ENCODE measurements at regions not wholly inside any gene's neighbourhood (a gene's known extent, or its start where the extent isn't known, plus 50 kb on each side); places are given as distances from the start of the nearest gene placed in this dataset.

- no peak for TF ChIP-seq POLR2A (IDR thresholded peaks at IDR 0.05)
- no peak for TF ChIP-seq EP300 (IDR thresholded peaks at IDR 0.05)
- TF ChIP-seq, protein P1, sequence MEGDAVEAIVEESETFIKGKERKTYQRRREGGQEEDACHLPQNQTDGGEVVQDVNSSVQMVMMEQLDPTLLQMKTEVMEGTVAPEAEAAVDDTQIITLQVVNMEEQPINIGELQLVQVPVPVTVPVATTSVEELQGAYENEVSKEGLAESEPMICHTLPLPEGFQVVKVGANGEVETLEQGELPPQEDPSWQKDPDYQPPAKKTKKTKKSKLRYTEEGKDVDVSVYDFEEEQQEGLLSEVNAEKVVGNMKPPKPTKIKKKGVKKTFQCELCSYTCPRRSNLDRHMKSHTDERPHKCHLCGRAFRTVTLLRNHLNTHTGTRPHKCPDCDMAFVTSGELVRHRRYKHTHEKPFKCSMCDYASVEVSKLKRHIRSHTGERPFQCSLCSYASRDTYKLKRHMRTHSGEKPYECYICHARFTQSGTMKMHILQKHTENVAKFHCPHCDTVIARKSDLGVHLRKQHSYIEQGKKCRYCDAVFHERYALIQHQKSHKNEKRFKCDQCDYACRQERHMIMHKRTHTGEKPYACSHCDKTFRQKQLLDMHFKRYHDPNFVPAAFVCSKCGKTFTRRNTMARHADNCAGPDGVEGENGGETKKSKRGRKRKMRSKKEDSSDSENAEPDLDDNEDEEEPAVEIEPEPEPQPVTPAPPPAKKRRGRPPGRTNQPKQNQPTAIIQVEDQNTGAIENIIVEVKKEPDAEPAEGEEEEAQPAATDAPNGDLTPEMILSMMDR (IDR thresholded peaks at IDR 0.05), result no peak
- no peak for TF ChIP-seq POLR2AphosphoS5 (IDR thresholded peaks at IDR 0.05)
Observed at GRCh38 chr12:63206909-63207308, 55.9 kb upstream of the AVPR1A start.

Data from suprapubic skin (tissue), 4 donors.